HG03108 (cell line): ENCODE measurements at regions not wholly inside any gene's neighbourhood (a gene's known extent, or its start where the extent isn't known, plus 50 kb on each side); places are given as distances from the start of the nearest gene placed in this dataset.
"Not testable (repeated sequence)": the region's sequence is repeated elsewhere in the genome, so short reads cannot be mapped to it uniquely, and the experiment has no call there.

Experiments
- ATAC-seq: cut with Tn5 transposase; IDR thresholded peaks from one replicate; pipeline ENCODE4 v1.9.1; 2021; ENCODE audit warnings: moderate library complexity; ENCODE audit not compliant: unreplicated experiment

GRCh38 chr6:85887461-85887860 is 244.8 kb upstream of the SYNCRIP start:
- no peak for ATAC-seq

GRCh38 chr6:85868685-85869084 is 226.0 kb upstream of the SYNCRIP start:
- no peak for ATAC-seq

DNA sequence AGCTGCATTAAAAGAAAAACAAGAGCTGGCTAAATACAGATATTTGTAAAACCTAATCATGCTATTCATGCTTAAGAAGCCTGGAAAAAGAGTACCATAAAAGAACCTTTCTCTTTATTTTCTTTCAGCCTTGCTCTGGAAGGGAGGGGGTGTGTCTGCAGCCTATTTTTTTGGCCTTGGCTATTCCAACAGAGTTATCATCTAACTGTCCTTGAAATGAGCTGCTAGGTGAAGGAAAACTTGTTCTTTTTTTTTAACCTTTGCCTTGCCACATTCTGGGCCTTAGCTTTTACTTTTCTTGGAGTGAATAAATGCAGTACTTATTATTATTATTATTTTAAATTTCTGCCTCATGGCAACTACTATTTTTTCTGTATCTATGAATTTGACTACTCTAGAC is 224.9 kb upstream of the SYNCRIP start:
- no peak for ATAC-seq

GRCh38 chr6:85866758-85867401 is 224.2 kb upstream of the SYNCRIP start:
- ATAC-seq, result no peak

- no peak for ATAC-seq
Observed at GRCh38 chr6:85866370-85866730, 223.7 kb upstream of the SYNCRIP start.

DNA sequence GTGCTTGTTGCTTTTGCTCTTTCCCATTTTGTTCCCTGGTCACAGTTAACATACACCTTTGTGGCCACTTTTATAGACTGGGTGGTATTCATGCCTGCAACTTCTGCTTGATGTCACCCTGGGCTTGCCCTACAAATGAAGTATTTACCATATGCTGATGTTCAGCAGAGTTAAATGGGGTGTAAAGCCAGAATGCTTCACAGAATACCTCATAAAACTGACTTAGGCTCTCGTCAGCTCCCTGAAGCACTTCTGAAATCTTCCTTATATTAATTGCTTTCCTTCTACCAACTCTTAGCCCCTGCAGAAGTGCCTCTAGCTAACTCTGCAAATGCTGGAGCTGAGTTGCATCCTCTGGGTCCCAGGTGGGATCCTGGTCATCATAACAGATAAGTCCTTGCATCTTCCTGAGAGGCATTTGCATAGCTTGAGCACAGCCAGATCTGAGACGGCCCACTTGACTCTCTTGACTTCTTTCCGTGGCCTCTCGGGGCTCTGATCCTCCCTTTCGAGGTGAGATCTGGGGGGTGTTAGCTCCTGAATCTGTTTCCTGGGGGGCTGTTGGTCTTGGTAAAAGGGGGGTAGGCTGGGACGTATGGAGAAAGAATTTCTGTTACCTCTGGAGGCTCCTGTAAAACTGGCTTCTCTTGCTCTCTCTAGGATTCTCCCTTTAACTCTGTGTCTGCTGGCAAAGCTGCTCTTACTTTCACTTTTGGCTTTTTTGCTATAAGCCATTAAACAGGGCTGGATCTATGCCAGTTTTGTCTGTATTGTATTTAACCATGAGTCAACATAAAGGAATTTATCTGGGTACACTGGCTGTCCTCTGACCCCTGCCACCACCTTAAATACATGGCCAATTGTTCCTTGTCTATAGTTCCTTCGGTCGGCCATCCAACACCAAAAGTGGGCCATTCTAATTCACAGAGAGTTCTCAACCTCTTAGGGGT is 223.0 kb upstream of the SYNCRIP start:
- no peak for ATAC-seq

DNA sequence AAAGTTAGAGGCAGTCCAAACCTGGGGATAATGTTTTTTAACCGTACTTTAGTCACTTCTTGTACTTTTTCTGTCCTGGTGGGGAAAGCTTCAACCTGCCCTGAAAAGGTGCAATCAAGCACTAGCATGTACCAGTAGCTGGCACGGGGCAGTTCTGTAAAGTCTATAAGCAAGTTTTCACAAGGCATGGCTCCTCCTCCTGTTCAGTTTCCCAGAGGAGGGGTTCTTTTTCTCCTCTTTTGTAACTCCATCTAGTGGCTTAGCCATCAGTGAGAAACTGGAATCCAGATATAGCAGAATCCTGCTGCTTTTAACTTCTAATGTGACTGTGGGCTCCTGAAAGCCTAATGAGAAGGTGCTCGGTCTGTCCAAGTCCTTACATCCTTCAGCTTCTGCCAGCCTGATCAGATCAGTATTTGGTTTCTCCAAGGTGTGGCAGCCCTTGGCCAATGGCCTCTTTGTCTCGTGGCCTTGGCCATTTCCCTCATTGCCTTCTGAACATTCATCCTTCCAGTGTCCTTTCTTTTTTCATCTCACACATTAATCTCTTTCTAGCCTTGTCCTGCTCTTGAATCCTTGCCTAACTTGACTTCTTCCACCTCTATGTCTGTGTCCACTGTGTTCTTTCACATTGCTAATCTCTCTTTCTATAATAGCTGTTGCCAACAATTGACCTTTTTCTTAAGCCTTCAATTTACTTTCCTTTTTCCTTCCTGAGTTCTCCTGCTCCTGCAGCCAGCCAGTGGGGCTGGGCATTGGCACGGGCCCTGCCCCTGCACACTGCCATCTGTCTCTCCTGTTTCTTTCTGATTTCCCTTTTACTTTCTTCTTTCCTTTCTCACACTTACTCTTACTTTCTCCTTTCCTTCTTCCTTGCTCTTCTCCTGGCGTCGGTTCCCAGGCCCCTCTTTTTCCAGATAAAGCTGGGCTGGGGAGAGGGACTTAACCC is 222.0 kb upstream of the SYNCRIP start:
- no peak for ATAC-seq

DNA sequence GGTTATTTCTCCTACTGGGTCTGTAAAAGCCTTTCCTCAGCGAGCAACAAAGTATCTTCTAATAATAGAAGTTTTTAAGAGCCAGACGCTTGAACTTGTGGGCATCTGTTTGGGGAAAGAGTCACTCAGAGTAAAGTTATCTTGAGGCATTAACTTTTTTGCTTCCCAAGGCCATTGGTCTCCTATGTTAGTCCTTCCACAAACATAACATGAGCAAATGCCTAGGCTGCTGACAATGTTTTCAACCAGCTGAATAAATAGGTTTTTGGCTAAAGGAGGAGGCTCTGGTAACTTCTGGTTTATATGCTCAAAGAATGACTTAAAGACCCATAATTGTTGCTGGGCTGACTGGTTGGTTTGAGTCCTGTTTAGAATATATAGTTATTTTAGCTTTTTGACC is 213.5 kb upstream of the SYNCRIP start:
- ATAC-seq, result no peak

DNA sequence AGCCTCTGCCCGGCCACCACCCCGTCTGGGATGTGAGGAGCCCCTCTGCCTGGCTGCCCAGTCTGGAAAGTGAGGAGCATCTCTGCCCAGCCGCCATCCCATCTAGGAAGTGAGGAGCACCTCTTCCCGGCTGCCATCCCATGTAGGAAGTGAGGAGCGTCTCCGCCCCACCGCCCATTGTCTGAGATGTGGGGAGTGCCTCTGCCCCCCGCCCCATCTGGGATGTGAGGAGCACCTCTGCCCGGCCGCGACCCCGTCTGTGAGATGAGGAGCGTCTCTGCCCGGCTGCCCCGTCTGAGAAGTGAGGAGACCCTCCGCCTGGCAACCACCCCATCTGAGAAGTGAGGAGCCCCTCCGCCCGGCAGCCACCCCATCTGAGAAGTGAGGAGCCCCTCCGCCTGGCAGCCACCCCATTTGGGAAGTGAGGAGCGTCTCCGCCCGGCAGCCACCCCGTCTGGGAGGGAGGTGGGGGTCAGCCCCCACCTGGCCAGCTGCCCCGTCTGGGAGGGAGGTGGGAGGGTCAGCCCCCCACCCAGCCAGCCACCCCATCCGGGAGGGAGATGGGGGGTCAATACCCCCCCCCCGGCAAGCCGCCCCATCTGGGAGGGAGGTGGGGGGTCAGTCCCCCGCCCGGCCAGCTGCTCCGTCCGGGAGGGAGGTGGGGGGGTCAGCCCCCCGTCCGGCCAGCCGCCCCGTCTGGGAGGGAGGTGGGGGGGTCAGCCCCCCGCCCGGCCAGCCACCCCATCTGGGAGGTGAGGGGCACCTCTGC is 195.8 kb upstream of the SYNCRIP start:
- ATAC-seq, result not testable (repeated sequence)

GRCh38 chr6:85828973-85829372 is 186.3 kb upstream of the SYNCRIP start:
- ATAC-seq, result no peak

- no peak for ATAC-seq
Observed at GRCh38 chr6:85826997-85827396, 184.3 kb upstream of the SYNCRIP start.

- ATAC-seq, result no peak
Observed at GRCh38 chr6:85824329-85824728, 181.6 kb upstream of the SYNCRIP start.

GRCh38 chr6:85810558-85810957 is 167.9 kb upstream of the SYNCRIP start:
- ATAC-seq, result no peak

DNA sequence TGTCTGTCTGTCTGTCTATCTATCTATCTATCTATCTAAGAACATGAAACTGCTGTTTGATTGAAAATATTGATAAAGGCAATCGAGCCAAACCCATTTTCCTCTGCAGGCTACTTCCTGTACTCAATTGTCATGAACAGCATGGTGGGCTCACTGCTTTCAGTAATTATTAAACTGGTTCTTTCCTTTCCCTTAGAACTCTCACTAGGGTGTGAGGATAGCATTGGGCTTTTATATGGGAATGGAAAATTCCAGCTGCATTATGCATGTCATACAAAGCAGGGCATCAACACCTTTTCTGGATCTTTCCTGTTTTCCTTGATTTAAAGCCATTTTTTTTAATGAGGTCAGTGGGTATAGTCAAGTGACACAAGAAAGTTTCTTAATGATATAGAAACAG is 161.0 kb upstream of the SYNCRIP start:
- no peak for ATAC-seq

- ATAC-seq, result no peak
Observed at GRCh38 chr6:85802162-85802561, 159.5 kb upstream of the SYNCRIP start.

DNA sequence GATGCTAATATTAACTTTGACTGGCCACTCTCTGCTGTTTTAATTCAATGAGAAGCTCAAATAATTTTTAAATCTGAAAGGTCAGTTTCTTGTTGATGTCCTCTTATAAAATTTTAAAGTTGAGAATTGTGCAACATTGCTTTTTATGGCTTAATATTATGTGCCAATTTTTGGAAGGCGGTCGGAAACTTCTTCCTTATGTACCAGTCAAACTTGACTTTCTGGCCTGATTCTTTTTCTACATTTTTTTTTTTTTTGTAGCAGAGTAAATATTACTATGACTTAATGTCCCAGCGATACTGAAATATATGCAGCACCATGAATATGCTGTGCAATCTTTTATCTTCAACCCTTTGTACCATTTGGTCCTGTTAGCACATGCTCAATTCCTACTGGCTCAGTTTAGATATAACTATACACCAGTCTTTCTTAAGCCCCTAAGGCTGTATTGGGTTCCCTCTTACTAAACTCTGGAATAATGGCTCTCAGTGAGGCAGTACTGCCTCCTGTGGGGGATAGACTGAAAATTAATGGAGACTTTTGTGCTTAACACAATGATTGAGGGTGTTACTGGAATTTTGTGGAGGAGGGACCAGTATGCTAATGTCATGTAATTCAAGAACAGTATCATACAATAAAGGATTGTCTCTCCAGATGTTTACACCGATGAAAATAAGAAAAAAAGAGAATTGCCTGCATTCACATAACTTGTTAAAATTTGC is 156.4 kb upstream of the SYNCRIP start:
- no peak for ATAC-seq

GRCh38 chr6:85797993-85798392 is 155.3 kb upstream of the SYNCRIP start:
- ATAC-seq, result no peak

GRCh38 chr6:85795945-85796344 is 153.3 kb upstream of the SYNCRIP start:
- no peak for ATAC-seq

DNA sequence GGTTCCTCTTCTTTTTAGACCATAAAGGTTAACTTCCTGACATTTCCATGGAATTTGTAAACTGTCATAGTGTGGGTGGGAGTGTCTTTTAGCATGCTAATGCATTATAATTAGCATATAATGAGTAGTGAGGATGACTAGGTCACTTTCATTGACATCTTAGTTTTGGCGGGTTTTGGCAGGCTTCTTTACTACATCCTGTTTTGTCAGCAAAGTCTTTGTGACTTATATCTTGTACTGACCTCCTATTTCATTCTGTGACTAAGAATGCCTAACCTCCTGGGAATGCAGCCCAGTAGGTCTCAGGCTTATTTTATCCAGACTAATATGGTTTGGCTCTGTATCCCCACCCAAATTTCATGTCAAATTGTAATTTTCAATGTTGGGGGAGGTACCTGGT is 149.6 kb upstream of the SYNCRIP start:
- no peak for ATAC-seq

DNA sequence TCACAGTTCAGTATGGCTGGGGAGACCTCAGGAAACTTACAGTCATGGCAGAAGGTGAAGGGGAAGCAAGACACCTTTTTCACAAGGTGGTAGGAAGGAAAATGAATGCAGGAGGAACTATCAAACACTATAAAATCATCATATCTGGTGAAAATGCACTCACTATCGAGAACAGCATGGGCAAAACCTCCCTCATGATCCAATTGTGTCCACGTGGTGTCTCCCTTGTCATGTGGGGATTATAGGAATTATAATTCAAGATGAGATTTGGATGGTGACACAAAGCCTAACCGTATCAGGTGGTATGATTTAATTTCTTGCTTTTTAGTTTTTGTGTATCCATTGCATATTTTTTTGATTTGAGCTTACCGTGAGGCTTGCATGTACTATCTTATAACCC is 133.2 kb upstream of the SYNCRIP start:
- no peak for ATAC-seq
